Activated CD4-positive, alpha-beta T cell treated with anti-CD3 and anti-CD28 coated beads, Interleukin-2, amount 50 U/mL, for 4 hours (primary cell): ENCODE measurements at regions not wholly inside any gene's neighbourhood (a gene's known extent, or its start where the extent isn't known, plus 50 kb on each side); places are given as distances from the start of the nearest gene placed in this dataset.
"Not testable (repeated sequence)": the region's sequence is repeated elsewhere in the genome, so short reads cannot be mapped to it uniquely, and the experiment has no call there.

Source experiments
- DNase-seq, 2 experiments: peaks; one replicate each; pipeline ENCODE4 v3.0.0-alpha.2; 2020

DNA sequence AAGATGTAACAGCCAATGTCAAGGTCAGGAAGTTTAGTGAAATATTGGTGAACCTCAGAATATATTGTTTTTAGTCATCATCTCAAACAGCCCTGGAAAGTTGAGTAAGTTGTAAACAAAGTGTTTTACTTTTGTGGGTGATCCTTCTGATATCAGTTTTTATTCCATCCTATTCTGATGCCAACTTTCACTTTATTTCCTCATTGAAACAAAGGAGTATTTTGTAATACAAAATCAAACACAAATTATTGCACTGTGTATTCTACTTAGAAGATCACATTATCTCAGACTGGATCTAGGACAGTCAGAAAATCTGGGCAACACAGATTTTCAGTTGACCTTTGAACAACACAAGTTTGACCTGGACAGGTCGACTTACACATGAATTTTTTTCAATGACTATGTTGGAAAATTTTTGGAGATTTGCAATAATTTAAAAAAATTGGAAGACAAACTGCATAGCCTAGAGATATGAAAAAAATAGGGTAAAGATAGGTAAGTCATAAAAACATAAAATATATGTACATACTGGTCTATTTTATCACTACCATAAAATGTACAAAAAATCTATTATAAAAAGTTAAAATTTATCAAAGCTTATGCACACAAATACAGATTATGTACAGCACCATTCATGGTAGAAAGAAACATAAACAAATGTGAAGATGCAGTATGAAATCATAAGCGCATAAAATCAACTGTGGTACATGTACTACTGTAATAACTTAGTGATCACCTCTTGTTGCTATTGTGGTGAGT lies 709.1 kb upstream of the FAM241A start:
- no peak for DNase-seq

DNA sequence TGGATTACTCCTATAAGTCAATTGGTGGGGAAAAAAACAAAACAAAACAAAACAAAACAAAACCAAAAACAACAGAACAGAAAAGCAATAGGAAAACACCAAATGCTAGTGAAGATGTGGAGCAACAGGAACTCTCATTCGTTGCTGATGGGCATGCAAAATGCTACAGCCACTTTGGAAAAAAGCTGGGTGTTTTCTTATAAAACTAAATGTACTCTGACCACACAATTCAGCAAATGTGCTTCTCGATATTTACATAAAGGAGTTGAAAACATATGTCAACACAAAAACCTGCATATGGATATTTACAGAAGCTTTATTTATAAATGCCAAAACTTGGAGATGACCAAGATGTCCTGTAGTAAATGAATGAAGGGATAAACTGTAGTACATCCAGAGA lies 703.6 kb upstream of the FAM241A start:
- DNase-seq = no peak

DNA sequence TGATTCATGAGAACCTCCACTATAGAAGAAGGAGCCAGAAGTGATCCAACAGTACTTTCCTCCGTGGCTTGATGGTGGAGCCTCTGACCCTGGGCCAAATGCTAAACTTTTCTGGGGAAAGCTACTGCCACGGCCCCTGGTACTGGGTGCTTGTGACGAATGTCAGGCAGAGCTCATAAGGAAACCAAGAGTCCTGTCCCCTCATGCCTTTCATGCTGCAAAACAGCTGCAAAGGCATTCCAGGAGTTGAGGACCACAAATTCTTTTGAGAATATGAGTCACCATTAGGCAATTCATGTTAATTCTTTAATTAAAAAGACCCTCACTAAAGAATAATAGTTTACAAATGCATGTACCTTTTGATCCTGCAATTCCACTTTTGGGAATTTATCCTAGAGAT lies 700.4 kb upstream of the FAM241A start:
- DNase-seq = not testable (repeated sequence)

DNA sequence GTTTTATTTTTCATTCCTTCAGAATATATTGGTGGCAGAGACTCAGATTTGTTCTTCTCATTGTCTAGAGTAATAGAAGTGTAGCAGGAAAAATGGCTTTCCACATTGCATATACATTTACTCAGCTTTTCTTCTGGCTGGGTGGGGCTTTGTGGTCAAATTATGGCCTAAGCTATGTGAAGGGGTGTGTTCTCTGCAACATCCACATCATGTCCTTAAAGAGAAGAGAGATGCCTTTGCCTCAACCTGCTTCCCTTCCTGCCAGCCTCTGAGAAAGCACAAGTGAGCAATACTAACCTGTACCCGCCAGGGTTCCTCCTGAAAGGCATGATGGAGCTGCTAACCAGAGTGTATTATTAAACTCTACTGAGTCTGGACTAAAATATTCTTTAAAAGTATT lies 695.6 kb upstream of the FAM241A start:
- no peak for DNase-seq

DNA sequence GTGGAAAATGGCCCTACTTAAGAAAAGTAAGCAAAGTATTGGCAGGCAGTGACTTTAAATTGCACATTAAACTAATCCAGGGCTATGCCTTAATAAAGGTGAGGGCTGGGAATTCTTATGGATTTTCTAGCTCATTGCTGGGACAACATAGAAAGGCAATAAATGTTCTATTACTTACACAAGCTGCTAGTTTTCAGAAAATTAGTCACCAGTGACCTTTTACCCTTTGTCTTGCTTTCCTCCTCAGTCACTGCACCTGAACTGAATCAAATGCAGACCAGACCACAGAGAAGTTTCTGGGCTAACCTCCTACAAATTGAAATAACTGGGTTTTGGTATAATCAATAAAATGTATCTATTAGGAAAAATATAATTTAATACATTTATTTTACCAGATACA lies 694.4 kb upstream of the FAM241A start:
- no peak for DNase-seq

DNA sequence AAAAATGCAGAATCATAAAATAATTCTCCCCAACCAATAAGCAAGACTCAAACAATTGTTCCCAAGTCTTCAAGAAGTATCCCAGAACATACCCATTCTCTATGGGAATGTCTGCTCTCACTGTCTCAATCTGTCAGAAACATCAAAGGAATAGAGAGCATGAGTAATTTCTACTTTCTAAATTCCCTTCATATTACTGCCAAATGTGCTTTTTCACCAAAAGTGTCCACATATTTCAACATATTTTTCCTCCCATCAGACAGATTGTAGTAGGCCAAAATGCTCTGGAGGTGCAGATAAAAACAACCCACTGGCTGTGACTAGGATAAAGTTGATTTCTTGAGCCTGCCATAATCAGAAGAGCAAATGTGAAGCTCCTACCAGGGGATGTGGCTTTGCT lies 692.0 kb upstream of the FAM241A start:
- no peak for DNase-seq

DNA sequence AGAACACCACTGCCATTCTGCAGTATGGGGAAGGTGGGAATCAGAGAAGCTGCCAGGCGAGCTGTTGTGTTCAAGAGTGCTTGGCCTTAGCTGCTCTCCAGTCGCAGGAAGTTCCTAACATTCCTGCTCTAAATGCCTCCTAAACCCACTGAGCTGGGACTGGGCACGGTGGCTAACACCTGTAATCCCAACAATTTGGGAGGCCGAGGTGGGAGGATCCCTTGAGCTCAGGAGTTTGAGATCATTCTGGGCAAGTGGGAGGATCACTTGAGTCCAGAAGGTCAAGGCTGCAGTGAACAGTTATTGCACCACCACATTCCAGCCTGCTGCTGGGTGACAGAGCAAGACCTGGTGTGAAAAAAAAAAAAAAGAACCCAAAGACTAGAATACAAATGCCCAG lies 690.3 kb upstream of the FAM241A start:
- DNase-seq = no peak

DNA sequence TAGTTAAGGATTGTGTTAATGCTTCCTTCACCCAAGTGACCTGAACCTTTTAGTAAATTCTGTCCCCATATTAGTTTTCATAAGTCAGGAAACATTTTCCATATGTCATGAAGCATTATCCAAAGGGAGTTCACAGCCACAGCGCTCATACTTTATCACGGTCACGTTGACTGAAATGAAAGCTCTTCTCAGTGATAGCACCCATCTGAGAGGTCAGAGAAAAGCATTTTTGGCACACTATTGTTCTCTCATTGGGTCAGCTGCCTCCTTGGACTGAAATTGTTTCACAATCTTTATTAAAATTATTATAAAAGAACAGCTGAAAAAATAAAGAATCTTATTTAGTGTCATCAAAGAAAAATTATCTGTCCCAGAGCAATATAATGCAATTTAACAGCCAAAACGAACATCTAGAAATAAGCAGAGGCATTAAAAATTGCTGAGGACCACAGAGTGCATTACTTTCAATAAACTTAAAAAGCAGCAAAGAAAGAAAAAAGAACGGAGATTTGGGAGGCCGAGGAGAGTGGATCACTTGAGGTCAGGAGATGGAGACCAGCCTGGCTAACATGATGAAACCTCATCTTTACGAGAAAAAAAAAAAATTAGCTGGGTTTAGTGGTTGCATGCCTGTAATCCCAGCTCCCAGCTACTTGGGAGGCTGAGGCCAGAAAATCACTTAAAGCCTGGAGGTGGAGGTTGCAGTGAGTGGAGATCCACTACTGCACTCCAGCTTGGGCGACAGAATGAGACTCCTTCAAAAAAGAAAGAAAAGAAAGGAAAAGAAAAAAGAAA lies 680.8 kb upstream of the FAM241A start:
- DNase-seq = no peak

DNA sequence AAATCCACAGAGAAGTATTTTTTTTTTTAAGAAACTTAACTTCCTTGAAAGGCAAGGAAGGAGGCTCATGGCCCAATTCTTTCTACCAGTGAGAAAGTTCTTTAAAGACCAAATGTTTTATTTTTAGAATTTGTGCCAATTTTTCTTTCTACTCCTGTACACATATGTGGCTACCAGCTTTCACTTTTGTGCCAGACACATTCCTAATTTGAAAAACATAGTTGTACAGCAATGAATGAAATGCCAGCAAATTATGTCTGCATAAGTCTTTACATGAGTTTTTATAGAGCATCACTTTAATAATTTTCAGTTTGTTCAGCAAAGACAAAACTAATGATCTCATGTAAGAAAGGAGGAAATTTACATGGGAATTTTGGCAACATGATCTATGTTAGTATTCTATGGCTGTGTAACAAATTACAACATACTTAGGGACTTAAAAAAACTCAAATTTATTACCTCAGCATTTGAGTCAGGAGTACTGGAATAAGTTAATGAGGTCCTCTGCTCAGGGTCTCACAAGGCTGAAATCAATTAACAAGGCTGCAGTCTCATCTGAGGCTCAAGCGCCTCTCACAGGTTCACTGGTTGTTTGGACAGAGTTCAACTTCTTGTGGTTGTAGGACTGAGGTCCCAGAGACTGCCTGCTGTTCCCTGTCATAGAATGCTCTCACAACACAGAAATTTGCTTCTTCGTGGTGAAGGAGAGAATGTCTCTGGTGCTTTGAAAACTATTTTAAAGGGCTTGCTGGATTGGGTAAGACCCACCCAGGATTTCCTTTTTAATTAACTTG lies 678.2 kb upstream of the FAM241A start:
- no peak for DNase-seq

DNA sequence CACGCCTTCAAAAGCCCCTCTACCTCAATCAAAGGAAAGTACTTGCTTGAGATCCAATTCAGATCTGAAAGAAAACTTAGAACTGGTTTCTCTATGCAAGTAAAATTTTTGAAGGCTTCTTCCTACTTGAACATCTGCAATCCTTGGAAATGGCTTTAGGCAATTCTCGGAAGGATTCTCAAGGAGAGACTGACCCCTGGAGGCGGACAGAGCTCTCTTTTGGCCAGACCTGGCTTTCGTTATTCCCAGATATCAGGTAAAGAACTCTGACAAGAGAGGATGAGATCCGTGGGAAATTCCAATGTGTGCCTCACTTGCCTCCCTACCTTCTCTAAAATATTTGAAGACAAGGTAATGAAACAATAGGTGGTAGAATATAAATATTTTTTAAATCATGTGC lies 670.3 kb upstream of the FAM241A start:
- DNase-seq = no peak

DNA sequence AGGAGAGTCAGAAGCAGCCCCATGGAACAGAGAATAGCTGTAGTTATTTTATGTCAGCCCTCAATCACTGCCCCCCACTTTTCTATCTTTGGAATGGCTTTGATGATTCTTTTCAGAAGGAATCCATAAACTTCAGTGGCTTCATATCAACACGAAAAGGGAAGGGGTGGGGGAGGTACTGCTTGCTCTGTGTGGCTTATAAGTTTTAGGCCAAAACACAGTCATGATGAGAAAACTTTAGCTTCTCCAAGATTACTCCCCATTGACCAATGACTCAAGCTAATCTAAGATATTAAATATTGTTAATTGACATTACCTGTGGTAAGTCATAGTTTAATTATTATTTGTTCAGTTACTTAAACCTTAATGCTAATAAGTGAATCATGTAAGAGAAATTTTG lies 669.6 kb upstream of the FAM241A start:
- DNase-seq = no peak

DNA sequence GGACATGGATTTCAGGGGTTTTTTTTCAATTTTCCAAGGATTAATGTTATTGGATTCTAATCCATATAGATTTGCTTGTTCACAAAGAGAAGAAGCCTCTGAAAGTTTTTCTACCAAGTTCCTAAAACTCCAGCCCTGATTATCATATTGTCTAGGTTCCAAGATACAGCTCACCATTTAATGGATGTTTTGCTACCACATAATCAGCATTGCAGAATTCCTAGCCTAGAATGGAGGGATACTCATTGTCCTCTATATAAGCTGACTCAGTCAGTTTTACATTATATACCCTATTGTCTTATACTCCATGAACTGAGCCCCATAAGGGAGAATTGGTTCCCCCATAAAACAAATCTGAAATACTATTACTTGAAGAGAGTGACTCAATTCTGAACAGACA lies 664.7 kb upstream of the FAM241A start:
- no peak for DNase-seq

DNA sequence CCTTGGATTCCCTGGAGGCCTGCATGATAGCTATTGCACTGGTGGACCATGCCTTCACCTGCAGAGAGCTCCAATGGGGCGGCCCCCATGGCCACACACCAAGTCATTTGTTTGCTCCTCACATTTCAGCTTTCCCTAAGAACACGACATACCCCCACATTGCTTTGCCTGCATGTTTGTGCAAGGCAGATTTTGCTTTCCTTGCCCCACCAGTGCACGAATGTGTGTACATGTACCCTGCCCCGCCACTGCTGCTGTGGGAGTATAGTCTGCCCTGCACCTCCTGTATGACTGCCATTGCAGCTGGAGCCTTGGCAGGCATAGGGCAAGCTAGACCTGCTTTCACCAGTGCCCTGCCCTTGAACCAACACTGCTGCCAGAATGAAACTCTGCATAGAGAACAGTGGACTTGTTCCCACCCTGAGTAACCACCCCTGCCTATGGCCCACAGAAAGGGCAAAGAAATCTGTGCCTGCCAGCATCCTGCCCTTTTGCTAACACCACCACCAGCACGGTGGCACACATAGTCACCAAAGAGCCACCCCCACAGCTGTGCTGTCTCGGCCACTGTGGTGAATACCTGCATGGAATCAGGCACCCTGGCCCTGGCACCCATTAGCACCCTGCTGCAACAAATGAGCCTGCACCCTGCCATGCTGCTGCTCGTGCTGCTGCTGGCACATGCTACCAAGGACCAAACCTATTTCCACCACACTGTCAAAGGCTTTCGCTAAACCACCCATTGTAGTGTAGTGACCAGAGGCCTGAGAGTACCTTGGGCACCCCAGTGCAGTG lies 661.7 kb upstream of the FAM241A start:
- no peak for DNase-seq

DNA sequence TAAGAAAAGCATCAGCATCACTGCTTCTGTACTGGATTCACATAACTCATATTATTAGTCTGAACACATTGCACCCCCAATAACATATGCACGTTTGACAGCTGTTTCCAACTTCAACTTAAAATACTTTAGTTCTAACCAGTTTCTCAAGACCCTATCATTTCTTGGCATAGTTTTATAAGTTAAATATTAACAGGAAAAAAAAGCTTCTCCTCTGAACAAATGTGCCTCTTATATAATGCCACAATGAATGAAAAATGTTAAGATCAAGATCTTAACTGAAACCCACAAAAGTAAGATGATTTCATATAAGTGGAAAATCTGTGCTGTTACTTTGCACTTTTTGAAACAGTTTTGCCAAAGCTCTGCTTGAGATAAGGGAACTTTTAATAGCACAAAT lies 652.8 kb upstream of the FAM241A start:
- no peak for DNase-seq

DNA sequence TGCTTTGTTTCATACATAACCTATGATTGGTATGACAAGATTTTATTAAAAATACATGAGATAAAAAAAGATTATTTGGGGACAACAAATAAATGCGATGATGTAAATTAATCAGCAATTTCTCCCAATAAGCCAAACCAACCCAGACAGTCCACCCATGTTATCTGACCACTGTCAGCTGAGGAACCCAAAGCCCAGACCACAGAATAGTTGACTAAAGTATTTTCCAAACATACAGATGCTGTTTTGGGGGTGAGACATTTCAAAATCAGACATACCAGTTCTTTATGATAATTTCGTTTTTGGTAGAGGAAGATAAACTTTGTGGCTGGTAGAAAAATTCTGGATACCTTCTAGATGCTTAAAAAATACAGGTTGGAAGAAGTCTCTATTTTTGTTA lies 650.8 kb upstream of the FAM241A start:
- DNase-seq = no peak

DNA sequence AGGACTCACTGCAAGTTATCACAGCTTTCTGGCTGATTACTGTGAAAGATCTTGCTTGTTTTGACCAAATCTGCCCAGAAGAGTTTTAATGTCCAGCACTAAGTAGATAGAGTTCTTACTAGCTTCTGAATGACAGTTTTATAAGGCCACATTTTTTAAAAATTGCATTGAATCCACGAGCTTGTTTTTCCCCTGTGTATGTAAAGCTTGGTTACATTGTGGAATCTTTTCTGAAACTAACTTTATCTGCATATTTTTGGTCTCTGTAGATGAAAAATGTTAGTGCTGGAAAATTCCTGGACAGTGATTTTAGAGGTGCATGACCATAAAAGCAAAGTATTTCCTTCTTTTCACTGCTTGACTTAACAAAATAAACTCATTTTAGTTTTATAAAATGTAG lies 650.3 kb upstream of the FAM241A start:
- DNase-seq = no peak

DNA sequence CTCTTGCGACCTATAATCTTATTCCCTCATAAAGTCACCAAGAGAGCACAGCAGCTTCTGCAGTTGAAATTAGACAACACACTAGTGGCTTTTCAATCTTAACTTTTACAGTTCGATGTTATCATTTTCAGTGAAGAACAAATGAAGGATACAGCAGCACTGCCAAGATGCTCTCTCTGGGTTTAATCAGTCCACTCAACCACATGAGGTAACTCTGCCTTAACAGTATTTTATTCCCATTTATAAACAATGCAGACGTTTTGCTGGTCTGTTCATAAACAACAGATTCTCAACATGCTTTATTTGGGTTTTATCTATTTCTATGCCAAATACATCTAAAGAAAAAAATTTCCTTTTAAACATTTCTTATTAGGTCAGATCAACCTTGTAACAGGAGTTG lies 646.0 kb upstream of the FAM241A start:
- DNase-seq = no peak

DNA sequence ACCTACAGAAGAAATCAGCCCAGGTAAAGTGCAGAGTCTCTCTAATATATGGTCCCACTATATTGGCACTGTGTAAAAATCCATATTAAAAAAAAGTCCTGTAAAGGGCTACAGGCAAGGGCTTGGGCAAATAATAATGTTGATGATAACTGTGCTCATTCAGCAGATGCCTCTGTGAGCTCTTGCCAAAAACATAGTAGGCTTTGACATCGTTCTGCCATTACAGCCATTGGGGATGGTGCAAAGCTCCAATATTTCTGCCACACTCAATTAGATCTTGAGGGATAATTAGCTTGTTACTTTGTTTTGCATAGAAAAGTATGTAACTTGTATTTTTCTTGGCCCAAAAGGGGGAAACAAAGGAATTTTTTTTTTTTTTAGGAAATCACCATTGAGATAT lies 645.5 kb upstream of the FAM241A start:
- no peak for DNase-seq

DNA sequence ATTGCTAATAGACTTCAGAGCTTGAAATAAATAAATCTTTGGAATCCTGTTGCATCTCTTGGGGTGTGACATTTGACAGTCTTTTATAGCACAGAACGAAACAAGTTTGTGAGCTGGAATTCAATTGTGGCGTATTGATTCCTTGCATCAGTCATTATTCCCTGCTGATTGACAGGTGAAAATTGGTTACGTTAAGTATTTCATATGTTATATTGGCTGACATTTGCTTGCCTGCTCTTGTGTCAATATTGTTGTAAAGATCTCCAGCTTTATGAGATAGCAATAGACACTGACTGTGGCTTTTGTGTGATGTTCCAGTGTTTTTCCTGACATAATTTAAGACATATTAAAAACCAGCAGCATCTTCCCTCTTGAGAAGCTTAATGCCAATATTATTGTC lies 644.4 kb upstream of the FAM241A start:
- DNase-seq = no peak

DNA sequence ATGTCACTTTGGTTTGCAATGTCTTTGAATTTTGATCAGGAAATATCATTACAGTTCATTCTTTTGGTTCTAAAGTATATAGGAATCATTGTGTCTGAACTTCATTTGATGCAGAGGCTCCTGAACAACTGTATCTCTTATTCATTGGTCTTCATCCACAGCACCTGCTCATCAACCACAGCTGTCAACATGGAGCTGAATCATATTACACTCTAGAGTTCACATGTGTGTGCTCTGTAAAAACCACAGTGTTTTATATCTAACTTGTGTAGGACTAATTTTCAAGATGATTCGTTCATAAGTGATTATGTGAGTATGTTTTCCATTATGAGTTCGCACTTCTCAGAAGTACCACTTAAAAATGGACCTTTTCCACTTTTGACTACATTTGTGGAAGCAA lies 643.3 kb upstream of the FAM241A start:
- no peak for DNase-seq

DNA sequence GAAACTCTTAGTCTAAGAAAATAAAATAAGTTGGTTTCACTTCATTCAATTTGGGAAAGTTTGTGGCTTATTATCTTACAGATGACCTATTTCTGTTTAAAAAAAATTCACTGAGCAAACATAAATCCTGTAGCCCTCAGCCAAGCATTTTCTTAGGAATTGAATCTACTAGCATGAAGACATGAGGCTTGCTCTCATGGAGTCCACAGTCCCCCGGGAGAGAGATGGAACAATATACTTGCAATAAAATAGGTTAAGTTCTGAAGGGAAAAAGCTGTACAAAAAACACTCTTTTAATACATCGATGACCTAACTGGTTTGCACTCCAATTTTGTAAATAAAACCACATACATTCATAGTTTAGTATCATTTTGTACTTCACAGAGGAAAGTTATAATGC lies 642.6 kb upstream of the FAM241A start:
- no peak for DNase-seq

DNA sequence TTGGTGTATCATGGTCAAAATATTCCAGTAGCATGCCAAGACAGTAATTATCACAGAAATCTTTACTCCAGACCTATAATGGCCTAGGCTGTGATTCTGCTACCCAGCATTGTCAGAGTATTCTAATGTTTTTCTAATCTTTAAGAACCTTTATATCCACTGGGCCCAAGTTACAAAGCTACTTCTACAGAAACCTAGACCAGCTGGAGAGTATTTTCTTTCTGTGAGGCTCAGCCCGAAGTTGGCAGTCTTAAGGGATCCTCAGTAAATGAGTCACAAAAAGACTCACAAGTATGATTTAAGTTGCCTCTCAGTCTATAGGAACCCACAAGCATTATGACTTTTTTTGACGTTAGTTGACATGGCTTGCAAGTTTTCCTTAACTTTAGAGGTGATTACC lies 638.5 kb upstream of the FAM241A start:
- no peak for DNase-seq

DNA sequence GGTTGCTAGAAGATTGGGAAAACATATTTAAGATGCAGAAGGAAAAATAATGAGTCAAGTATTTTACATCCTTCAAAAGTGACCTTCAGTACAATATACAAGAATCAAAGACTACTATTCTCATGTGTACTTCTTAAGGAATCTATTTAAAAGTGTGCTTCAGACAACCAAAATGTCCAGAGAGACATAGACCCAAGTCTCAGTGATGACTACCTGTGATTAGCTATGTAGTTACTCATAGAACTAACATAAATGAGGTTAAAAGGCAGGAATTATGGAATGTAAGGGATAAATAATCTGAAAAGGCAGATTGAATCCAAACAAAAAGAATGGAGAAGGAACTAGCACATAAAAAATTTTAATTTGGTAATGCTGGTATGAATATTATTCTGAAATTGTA lies 634.7 kb upstream of the FAM241A start:
- no peak for DNase-seq
